ENCODE measurements at regions not wholly inside any gene's neighbourhood (a gene's known extent, or its start where the extent isn't known, plus 50 kb on each side); places are given as distances from the start of the nearest gene placed in this dataset.
A peak's percentile ranks its signal among the peaks of the same experiment; 100 is the strongest.

- H2BK12ac ChIP-seq (ENCODE audit: low read depth, low read length): no peak overlapping the region
- FAIRE-seq (no peak), DNase-seq (ENCODE audit: low read depth in 1 of 2, low spot score in 2 of 2) (no peak)
- CTCF ChIA-PET (ENCODE audit: partially characterized antibody): interaction anchor here (1.3 kb wide), 1 partner anchor 57 kb away, joined by 3 read pairs; no protein-coding TSS in a partner anchor
- no peak overlapping the region for H3K4me2 ChIP-seq (ENCODE audit: insufficient read depth in 1 of 2, low read depth in 2 of 2, low read length in 2 of 2)
- POLR2A ChIA-PET (ENCODE audit: partially characterized antibody): interaction anchor here (0.6 kb wide), 1 partner anchor 141 kb away, joined by 3 read pairs; no protein-coding TSS in a partner anchor
- no peak overlapping the region for H3K56ac ChIP-seq (replicated peaks; ENCODE audit: insufficient read length, low read depth, low read length)
- H3K36me3 ChIP-seq (ENCODE audit: control insufficient read depth in 2 of 4, insufficient read depth in 4 of 4, low read length in 3 of 4): no peaks in the 10 kb centered on the region
- no peak overlapping the region for H4K8ac ChIP-seq (ENCODE audit: extremely low read depth, insufficient read depth, low read length)
- H3K9ac ChIP-seq (replicated peaks in 1 of 4; ENCODE audit: extremely low read depth in 1 of 4, low read depth in 3 of 4, low read length in 3 of 4): no peak overlapping the region
- H2BK15ac ChIP-seq (ENCODE audit: low read length): no peak overlapping the region
- no peaks in the 10 kb centered on the region for H3K79me1 ChIP-seq (ENCODE audit: low read depth, low read length)
- H3K14ac ChIP-seq (ENCODE audit: insufficient read length): no peak overlapping the region
- H4K91ac ChIP-seq (replicated peaks; ENCODE audit: insufficient read length, low read length): no peak overlapping the region
- H3K4me3 ChIP-seq (ENCODE audit: extremely low read depth in 1 of 4, insufficient read depth in 2 of 4, low read depth in 3 of 4, low read length in 4 of 4): no peak overlapping the region
- no peak overlapping the region for H3K4ac ChIP-seq (replicated peaks; ENCODE audit: insufficient read length, low read depth, low read length)
- H2BK120ac ChIP-seq (replicated peaks; ENCODE audit: low read depth, low read length): no peak overlapping the region
- H3K27ac ChIP-seq (ENCODE audit: low read depth, low read length): no peak overlapping the region
- no peak overlapping the region for H4K5ac ChIP-seq (ENCODE audit: insufficient read length, low read depth, low read length)
- H3K23ac ChIP-seq (ENCODE audit: insufficient read length): no peak overlapping the region
- H3K23me2 ChIP-seq (ENCODE audit: low read depth, low read length): no peaks in the 10 kb centered on the region
- H2BK20ac ChIP-seq (ENCODE audit: low read length): no peak overlapping the region
- no peaks in the 10 kb centered on the region for H4K20me1 ChIP-seq (replicated peaks in 1 of 2; ENCODE audit: control insufficient read depth in 1 of 2, insufficient read depth in 2 of 2, low read length in 2 of 2)
- no peak for TF ChIP-seq TAF1 (IDR thresholded peaks at IDR 0.05; ENCODE audit: low read depth, low read length)
- TF ChIP-seq MAFK (IDR thresholded peaks at IDR 0.05; ENCODE audit: low read depth, low read length): peak; percentile 62; the same call in 1 of the 2 replicates
- H2AFZ ChIP-seq (ENCODE audit: low read length): no peak overlapping the region
- 0 out of 4 replicates have a peak, but pooled peaks cover 0 to 2% of the 10 kb centered on the region in 2 experiments for H3K9me3 ChIP-seq (ENCODE audit: insufficient read depth in 2 of 2, low read depth in 1 of 2, low read length in 1 of 2)
- peaks cover 0 to 3% (median 0%) of the 10 kb centered on the region in 4 experiments; a peak in 1 of 7 replicates for H3K4me1 ChIP-seq (replicated peaks in 1 of 4; ENCODE audit: control insufficient read depth in 3 of 4, insufficient read depth in 4 of 4, low read length in 3 of 4)
- 93% methylated on average over 2 of the region's 2 CpGs; no CpG with 5 or more reads in 1 of the 2 experiments for WGBS, 2 experiments (ENCODE audit: extremely low coverage in 1 of 2, insufficient coverage in 1 of 2, insufficient read length in 1 of 2, insufficient replicate concordance in 2 of 2, low coverage in 1 of 2, low lambda C conversion rate in 2 of 2, missing lambda C conversion rate in 1 of 2)
- peaks cover 0 to 1% (median 0%) of the 10 kb centered on the region in 4 experiments; a peak in 1 of 7 replicates for H3K27me3 ChIP-seq (replicated peaks in 1 of 4; ENCODE audit: control insufficient read depth in 3 of 4, extremely low read depth in 1 of 4, insufficient read depth in 3 of 4, low read length in 3 of 4)
- no peak overlapping the region for H3K18ac ChIP-seq (ENCODE audit: extremely low read depth, low read length)
- no peak overlapping the region for H2BK5ac ChIP-seq (ENCODE audit: low read depth, low read length)
- H3K79me2 ChIP-seq (ENCODE audit: control insufficient read depth in 1 of 2, insufficient read depth in 2 of 2, low read length in 2 of 2): no peaks in the 10 kb centered on the region
- no peak overlapping the region for H2AK5ac ChIP-seq (ENCODE audit: low read depth, low read length)
Measured at GRCh38 chr4:64776820-64777219, 367.6 kb upstream of the TECRL start.
